ENCODE measurements at regions not wholly inside any gene's neighbourhood (a gene's known extent, or its start where the extent isn't known, plus 50 kb on each side); places are given as distances from the start of the nearest gene placed in this dataset.

DNA sequence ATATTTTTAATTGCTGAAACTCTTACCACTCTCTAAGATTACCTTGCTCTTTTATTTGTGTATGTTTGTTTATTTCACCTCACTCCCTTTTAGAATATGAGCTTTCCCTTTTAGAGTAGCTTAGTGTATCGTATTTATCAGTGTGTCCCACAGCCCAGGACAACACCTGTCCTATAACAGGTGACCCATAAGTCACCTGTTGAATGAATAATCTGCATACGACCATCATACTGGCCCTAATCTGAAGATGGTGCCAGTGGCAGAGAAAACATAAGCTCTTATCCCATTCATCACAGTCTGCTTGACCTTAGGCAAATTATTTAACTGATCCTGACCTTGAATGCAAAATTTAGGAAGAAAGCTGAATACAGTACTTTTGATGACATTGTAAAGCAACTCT is 254.6 kb upstream of the NR2F2 start:
- in situ Hi-C loops (cut with HindIII; ENCODE audit: low sequenced_read_pairs): no loop called here

- in situ Hi-C loops (cut with HindIII; ENCODE audit: low sequenced_read_pairs): no loop called here
Measured at GRCh38 chr15:96076350-96076749, 254.2 kb upstream of the NR2F2 start.

- in situ Hi-C loops (cut with HindIII; ENCODE audit: low sequenced_read_pairs): no loop called here
Measured at GRCh38 chr15:96079041-96079440, 251.5 kb upstream of the NR2F2 start.

- in situ Hi-C loops (cut with HindIII; ENCODE audit: low sequenced_read_pairs): no loop called here
Measured at GRCh38 chr15:96079882-96080281, 250.6 kb upstream of the NR2F2 start.

DNA sequence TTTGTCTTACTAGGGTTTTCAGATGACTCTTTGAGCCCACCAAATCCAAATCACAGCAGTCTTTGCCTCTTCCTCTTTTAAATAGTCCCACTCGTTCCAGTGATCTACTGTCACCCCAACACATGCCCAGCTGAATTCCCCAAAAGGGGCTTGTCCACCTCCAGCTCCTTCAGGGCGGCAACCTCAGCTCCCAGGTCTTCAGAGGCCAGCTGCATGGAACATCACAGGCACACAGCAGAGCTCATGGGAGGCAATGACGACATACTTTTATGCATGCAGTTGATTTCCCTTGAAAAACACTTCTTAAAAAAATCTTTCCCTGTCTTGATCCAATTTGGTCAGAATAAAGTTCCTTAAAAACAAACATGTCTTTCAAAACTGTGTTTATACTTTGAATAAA is 244.3 kb upstream of the NR2F2 start:
- in situ Hi-C loops (cut with HindIII; ENCODE audit: low sequenced_read_pairs): no loop called here

GRCh38 chr15:96087180-96087884 is 243.2 kb upstream of the NR2F2 start:
- in situ Hi-C loops (cut with HindIII; ENCODE audit: low sequenced_read_pairs): no loop called here

- in situ Hi-C loops (cut with HindIII; ENCODE audit: low sequenced_read_pairs): no loop called here
Measured at GRCh38 chr15:96088650-96089049, 241.8 kb upstream of the NR2F2 start.

DNA sequence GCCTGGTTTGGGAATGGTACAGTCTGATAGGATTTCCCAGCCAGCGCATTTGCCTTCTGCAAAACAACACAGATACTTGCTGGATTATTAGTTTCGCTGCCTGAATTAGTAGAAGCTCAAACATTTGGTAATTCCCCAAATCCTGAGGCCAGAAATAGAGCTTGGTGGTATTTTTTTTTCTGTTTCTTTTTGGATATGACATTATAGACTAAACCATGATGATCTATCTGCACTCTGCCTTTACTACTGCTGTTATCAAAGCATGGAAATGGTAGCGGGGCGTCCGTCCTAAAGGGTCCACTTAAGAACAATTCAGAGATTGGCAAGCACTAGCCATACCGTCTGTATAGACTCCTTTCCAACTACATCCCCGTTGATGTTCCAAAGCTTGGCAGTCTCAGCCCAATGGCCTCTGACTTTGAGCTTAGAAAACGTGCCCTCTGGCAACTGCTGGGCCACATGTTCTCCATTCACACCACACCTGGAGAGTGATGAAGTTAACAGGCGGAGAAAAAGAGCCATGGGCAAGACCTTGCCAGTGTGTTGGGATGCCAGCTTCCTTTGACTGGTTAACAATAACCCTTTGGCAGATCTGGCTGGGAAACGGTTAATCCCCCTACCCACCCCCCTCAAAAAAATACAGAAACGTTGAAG is 241.0 kb upstream of the NR2F2 start:
- in situ Hi-C loops (cut with HindIII; ENCODE audit: low sequenced_read_pairs): no loop called here

- in situ Hi-C loops (cut with HindIII; ENCODE audit: low sequenced_read_pairs): no loop called here
Measured at GRCh38 chr15:96092186-96092585, 238.3 kb upstream of the NR2F2 start.

- in situ Hi-C loops (cut with HindIII; ENCODE audit: low sequenced_read_pairs): no loop called here
Measured at GRCh38 chr15:96093063-96093462, 237.4 kb upstream of the NR2F2 start.

DNA sequence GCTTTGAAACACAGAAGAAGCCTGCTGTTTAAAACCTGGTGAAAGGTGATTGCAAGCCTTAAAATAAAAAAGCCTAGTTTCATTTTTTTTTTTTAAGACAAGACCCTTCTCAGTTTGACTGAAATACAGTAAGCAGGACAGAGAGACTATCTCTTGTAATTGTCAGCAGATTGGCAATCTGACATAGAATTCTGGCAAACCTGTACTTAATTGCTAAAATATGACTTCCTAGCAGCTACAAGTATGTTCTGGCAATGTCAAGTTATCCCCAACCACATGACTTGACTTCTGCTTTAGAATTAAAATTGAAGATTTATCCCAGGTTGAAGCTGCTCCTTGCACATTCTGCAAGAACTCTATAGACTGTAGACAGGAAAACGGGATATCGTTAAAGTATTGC is 232.8 kb upstream of the NR2F2 start:
- in situ Hi-C loops (cut with HindIII; ENCODE audit: low sequenced_read_pairs): no loop called here

DNA sequence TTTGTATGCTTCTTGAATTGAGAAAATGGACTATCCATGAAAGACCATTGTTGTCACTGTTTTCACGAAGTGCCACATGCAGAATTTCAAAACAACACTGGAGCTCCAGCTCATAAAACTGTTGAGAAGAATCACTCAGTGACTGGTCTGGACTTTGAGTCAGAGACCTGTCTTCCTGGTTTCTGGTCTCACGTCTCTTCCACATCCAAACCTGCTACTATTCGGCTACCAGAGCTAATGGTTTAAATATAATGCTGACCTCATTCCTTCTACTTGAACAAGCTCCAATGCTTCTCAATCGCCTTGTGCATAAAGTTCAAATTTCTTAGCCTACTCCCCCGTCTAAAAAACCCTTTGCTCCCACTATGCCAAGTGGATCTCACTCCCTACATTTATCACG is 227.9 kb upstream of the NR2F2 start:
- in situ Hi-C loops (cut with HindIII; ENCODE audit: low sequenced_read_pairs): loop anchor here (25.0 kb wide), 1 partner anchor 185 kb away; no protein-coding TSS in a partner anchor

DNA sequence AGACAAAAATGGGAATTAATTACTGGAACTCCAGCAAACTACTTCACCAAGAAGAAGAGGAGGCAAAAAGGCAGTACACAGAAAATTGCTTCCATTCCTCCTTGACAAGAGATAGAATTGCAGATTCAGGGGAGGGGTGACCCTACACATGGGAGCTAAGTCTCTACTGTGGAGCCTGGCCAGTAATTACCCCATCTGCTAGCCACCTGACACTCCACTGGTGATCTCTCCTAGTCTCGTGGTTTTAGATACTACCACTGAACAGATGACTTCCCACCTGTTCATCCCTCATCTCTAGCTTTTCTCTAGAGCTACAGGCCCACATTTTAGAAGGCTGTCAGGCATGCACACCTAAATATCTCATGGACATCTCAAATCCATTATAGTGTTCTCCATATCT is 224.3 kb upstream of the NR2F2 start:
- in situ Hi-C loops (cut with HindIII; ENCODE audit: low sequenced_read_pairs): loop anchor here (25.0 kb wide), 1 partner anchor 181 kb away; no protein-coding TSS in a partner anchor

- in situ Hi-C loops (cut with HindIII; ENCODE audit: low sequenced_read_pairs): loop anchor here (25.0 kb wide), 1 partner anchor 181 kb away; no protein-coding TSS in a partner anchor
Measured at GRCh38 chr15:96106628-96107027, 223.9 kb upstream of the NR2F2 start.

GRCh38 chr15:96107916-96108315 is 222.6 kb upstream of the NR2F2 start:
- in situ Hi-C loops (cut with HindIII; ENCODE audit: low sequenced_read_pairs): loop anchor here (25.0 kb wide), 1 partner anchor 179 kb away; no protein-coding TSS in a partner anchor

DNA sequence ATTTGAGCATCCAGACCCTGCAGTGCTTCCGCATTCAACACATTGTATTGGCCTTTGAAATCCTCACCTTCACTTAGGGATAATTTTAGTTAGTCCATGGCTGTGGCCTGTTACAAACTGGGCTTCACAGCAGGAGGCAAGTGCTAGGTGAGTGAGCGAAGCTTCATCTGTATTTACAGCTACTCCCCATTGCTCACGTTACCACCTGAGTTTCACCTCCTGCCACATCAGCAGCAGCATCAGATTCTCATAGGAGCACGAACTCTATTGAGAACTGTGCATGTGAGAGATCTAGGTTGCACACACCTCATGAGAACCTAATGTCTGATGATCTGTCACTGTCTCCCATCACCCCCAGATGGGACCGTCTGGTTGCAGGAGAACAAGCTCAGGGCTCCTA is 222.1 kb upstream of the NR2F2 start:
- in situ Hi-C loops (cut with HindIII; ENCODE audit: low sequenced_read_pairs): loop anchor here (25.0 kb wide), 1 partner anchor 179 kb away; no protein-coding TSS in a partner anchor

GRCh38 chr15:96109820-96110219 is 220.7 kb upstream of the NR2F2 start:
- in situ Hi-C loops (cut with HindIII; ENCODE audit: low sequenced_read_pairs): loop anchor here (25.0 kb wide), 1 partner anchor 177 kb away; no protein-coding TSS in a partner anchor

- in situ Hi-C loops (cut with HindIII; ENCODE audit: low sequenced_read_pairs): loop anchor here (25.0 kb wide), 1 partner anchor 175 kb away; no protein-coding TSS in a partner anchor
Measured at GRCh38 chr15:96112018-96112417, 218.5 kb upstream of the NR2F2 start.

DNA sequence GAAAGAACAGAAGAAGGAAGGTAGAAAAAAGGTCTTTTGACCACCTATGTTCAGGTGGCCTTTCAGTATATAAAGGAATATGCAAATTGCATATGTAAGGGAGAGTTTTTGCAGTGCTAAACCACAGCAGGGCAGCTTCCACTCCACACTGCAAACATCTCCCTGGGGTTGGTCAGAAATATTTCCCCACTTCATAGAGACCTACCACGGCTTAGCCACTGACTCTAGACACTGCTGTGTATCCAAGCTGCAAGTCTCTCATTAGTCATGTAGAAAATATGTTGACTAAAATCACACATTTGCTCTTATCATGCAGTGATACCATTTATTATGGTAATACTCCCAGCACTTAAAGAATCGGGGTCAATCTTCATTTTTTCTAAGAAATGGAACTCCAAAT is 214.9 kb upstream of the NR2F2 start:
- in situ Hi-C loops (cut with HindIII; ENCODE audit: low sequenced_read_pairs): loop anchor here (25.0 kb wide), 1 partner anchor 172 kb away; no protein-coding TSS in a partner anchor

GRCh38 chr15:96117270-96117669 is 213.2 kb upstream of the NR2F2 start:
- in situ Hi-C loops (cut with HindIII; ENCODE audit: low sequenced_read_pairs): loop anchor here (25.0 kb wide), 1 partner anchor 170 kb away; no protein-coding TSS in a partner anchor

GRCh38 chr15:96119734-96120133 is 210.8 kb upstream of the NR2F2 start:
- in situ Hi-C loops (cut with HindIII; ENCODE audit: low sequenced_read_pairs): loop anchor here (25.0 kb wide), 1 partner anchor 168 kb away; no protein-coding TSS in a partner anchor
